HG03103 (cell line): ENCODE measurements at regions not wholly inside any gene's neighbourhood (a gene's known extent, or its start where the extent isn't known, plus 50 kb on each side); places are given as distances from the start of the nearest gene placed in this dataset.
"Not testable (repeated sequence)": the region's sequence is repeated elsewhere in the genome, so short reads cannot be mapped to it uniquely, and the experiment has no call there.

Experiments
- ATAC-seq: cut with Tn5 transposase; IDR thresholded peaks from one replicate; pipeline ENCODE4 v1.9.1; 2021; ENCODE audit warnings: low read depth; ENCODE audit not compliant: unreplicated experiment

DNA sequence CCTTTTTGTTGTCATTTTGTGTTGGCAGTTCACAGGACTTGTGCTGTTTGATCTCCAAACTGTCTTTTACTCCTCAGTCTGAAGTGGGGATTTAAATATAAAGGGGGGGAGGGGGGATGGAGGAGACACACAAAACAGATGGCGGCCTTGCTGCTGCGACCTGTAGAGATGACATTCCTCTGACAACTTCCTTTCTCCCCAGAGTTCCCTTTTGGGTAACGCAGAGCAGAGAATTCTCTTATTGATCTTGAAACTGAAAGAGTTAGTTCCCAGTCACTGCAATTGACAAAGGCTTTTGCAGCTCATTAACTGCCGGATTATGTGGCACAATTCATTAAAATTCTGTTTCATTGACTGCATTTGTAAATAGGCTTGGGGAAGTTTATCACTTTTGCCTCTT lies 279.3 kb downstream of the TSN start:
- no peak for ATAC-seq

DNA sequence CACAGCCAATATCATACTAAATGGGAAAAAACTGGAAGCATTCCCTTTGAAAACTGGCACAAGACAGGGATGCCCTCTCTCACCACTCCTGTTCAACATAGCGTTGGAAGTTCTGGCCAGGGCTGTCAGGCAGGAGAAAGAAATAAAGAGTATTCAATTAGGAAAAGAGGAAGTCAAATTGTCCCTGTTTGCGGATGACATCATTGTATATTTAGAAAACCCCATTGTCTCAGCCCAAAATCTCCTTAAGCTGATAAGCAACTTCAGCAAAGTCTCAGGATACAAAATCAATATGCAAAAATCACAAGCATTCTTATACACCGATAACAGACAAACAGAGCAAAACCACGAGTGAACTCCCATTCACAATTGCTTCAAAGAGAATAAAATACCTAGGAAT lies 283.4 kb downstream of the TSN start:
- not testable (repeated sequence) for ATAC-seq

DNA sequence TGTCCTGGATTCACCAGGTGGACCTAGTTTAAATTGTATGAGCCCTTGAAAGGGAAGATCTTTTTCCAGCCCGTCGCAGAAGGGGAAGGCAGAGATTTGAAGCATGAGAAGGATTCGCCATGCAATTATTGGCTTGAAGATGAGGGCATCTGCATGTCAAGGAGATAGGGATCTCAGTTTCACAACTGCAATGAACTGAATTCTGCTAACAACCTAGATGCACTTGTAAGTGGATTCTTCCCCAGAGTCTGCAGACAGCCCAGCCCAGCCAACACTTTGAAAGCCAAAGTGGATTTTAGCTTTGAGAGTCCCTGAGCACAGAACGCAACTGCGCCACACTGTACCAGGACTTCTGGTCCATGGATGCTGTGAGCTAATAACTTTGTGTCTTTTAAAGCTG lies 286.0 kb downstream of the TSN start:
- ATAC-seq, result no peak

DNA sequence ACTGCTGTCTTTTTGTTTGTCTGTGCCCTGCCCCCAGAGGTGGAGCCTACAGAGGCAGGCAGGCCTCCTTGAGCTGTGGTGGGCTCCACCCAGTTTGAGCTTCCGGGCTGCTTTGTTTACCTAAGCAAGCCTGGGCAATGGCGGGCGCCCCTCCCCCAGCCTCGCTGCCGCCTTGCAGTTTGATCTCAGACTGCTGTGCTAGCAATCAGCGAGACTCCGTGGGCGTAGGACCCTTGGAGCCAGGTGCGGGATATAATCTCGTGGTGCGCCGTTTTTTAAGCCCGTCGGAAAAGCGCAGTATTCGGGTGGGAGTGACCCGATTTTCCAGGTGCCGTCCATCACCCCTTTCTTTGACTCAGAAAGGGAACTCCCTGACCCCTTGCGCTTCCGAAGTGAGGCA lies 296.2 kb downstream of the TSN start:
- ATAC-seq, result not testable (repeated sequence)

DNA sequence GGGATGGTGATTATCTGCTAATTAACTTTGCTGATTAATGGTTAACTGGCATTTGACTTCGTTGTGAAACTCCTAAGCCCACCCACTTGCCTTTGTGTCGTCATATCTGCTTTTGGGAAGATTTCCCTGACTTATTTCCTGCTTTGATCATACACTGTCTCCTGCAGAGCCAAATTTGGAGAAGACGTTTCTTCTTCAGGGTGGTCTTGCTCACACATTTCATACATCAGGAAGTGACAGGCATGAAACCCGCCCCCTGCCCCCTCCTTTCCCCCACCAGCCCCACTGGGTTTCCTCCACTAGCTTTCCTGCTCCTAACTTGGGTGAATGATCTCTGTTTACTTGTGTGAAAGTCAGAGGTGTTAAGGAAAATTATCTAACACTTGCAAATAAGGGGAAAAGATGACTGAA lies 300.1 kb downstream of the TSN start:
- no peak for ATAC-seq

DNA sequence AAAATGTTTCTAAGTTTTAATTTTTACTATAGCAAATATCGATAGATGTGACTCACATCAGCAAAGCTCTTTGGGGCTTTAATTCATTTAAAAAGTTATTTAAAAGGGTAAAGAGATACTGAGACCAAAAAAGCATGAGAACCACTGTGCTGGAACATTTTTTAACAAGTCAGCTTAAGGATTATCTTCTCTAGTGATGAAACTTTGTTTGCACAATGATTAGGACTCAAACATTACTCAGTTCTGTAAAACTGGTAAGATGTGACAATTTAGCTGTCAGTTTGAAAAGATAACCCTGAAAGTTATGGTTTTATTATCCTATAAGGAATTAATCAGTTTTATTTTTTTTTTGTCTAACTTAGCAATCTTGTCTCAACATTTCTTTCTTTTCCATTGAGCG lies 301.4 kb downstream of the TSN start:
- ATAC-seq, result no peak

DNA sequence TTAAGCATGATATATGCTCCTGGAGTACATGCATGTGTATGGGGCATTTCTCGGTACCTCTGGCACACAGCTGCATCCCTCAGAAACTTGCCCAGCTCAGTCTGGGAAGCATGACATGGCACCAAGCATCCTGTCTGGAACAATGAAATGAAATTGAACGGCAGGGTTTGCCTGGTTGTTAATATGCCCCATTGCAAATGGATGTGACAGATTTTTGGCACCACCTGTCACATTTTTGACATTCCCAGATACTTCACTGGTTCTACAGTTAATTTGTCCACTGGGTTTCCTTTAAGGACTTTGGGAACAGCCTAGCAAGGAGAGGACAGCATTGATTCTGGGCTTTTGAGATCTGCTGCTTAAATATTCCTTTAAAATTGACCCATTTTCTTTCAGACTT lies 305.8 kb downstream of the TSN start:
- ATAC-seq, result no peak

DNA sequence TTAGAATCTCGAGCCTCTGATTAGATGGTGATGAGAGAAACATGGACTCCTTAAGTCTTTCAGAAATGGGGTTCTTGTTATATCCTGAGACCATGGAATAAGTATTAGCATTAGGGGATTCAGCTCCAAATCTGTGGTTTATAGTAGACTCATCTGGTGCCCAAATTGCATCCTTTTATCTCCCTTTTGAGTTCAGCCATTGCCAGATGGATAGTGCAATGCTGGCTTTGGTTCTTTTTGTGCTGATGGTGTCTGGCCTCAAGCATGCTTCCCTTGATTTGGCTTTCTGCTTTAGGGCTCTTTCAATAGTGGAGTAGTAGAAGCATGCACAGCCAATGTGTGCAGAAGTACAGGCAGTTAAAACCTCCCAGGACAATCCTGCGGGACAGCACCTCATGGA lies 306.4 kb downstream of the TSN start:
- no peak for ATAC-seq

DNA sequence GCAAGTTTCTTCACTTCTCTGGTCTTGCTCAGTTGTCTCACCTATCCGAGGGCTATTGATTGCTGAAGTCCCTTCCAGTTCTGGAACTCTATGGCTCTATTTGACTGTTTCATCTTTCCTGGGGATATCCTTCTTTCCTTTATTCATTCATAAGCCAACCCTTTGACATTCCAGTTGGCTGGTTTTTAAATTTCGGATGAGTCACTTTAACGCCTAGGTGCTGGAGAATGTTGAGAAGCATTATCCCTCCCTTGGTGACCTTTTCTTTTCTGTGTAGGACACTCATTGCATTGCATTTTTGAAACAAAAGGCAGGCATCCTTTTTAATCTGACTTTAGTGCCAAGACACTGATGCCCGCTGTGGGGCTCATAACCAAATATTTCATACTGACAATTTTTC lies 307.1 kb downstream of the TSN start:
- no peak for ATAC-seq

DNA sequence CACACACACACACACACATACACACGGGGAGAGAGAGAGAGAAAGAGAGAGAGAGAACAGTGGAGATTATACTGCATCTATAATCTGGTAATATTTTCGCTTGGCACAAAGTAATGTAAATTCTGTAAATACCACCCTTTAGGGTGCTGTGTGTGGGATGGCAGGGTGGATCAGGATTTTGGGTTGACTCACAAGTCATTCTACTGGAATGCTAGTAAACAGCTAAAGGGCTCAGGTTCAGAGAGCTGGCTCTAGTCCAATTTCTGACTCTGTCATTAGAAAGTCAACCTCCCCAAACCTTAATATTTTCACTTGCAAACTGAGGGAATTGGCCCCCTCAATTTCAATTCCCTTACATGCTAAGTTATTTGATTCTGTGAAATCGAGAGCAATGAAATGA lies 308.3 kb downstream of the TSN start:
- no peak for ATAC-seq

DNA sequence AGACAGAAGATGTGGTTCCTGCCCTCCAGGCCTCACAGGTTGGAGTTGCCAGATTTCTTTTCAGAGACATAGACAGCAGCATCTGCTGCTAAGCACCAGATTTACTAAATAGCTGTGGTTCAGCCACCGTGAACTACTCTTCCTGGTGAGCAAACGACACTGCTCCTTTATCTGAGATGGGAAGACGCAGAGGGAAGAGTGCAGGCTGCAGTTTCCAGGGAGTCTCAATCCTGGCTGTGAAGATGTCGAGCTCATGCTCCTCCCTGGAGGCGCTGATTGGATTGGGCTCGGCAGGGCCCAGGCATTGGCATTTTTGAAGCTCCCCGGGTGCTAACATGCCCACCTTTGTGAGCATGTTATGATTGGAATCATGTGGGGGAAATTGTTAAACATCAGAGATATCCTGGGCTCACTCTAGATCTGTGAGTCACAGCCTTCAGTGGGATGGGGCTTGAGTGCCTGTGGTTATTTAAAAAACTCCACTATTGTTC lies 314.8 kb downstream of the TSN start:
- ATAC-seq, result no peak

DNA sequence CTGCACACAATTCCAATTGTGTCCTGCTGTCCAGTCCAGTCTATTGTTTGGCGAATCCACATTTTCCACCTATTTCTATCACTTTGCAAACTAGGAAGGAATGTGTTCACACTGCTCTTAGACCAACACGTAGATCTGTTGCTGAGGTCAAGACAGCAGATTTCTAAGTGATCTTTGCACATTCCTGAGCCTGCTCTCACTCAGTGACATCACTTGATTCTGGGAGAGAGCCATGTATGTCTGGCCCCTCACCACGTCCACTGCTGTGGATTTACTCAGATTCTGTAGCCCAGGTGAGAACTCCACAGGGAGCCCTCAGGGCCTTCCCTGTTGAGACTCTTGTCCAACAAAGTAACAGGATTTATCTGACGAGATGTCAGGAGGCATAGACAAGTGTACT lies 317.2 kb downstream of the TSN start:
- ATAC-seq, result no peak

DNA sequence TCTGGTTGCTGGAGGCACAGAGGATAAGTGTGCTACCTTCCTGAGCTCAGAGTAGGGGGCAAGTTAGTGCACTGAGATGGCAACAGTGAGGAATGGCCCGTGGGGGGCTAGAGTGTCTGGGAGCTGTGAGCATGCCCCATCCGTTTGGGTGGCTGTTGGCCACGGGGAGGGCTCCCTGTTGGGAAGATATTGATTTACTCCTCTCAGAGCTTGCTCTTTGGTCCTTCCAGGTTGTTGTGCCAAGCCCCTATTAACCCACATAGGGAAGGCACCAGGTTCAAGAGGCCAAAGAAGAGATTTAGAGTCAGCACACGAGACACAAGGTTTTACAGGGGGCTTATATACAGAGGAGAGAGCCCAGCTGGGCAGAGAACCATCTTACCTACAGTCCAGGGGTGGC lies 318.8 kb downstream of the TSN start:
- ATAC-seq, result no peak

DNA sequence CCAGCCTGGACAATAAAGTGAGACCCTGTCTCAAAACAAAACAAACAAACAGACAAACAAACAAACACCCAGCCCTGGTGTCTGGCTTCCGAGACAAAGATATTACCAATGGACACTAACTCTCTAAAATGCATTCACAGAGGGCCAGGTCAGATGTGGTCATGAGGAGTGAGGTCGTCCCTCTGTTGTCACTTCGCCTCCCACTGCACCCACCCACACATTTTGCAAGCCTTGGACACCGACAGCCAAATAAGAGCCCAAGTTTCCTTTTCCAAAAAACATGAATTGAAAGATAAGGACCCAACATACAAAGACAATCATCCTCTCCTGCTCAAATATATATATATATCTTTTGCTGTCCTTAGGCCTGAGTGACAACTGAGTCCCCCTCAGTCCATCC lies 319.9 kb downstream of the TSN start:
- no peak for ATAC-seq

DNA sequence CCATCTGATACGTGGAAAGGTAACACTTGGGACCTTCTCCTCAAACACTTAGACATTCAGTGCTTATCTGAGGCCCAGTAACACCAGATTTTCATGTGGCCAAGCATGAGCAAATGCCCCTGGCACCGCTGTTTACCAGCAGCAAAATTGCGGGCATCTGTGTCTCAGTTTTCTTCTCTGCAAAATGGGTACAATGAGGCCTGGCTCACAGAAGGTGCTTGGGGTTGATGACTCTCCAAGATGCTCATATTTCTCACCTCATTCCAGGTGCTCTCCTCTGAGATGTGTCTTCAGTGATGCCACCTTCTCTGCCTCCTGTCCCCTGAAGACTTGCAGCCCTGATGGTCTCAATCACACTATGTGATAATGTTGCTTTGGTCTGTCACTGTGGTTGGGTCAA lies 321.7 kb downstream of the TSN start:
- ATAC-seq, result no peak

DNA sequence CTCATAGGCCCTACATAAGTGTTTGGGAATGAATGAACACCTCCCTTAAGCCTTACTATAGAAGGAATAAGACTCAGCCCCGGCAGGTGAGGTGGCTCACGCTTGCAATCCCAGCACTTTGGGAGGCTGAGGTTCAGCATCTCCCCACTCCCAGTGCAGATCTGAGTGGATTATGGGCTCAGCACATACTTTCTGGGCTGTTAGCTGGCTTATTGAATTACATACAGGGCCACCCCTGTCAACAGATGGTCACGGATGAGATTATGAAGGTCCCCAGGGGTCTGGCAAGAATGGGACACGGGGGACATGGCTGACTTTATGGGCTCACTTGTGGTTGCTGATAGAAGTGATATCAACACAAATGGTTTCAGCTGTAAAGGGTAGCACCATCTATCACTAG lies 322.3 kb downstream of the TSN start:
- ATAC-seq, result no peak

DNA sequence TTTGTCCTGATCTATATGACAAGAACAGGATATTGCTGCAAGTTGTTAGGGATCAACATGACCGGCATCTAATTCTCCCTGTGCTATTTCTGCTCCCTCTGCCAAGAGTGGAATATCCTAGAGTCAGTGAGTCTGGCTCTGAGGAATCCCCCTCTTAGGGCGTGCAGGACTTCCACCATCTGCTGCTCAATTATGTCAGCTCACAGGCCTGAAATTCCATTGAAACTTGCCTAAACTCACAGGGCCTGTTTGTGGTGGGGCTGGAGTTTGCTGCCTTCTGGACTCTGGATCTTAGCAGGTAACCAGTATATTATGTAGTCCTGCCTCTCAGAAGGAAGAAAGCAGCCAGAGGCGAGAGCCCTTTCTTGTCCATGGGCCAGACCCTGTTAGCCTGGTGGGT lies 323.0 kb downstream of the TSN start:
- ATAC-seq, result no peak

DNA sequence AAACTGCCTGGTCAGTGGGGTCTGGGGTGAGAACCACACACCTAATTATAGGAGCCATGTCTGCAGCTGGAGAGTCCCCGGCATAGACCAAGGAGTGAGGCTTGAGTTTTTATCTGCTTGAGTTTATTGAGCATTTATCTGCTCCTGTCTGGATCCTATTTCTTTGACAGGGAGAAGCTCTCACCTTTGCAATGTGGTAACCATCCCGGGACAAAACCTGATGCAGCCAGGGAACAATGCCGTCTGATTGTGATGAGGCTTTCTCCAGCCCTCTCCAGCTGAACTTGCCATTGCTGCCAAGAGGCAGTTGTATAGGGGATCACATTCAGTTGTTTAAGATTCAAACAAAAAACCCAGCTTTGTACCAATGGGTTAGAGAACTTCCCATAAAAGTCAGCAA lies 324.4 kb downstream of the TSN start:
- no peak for ATAC-seq

DNA sequence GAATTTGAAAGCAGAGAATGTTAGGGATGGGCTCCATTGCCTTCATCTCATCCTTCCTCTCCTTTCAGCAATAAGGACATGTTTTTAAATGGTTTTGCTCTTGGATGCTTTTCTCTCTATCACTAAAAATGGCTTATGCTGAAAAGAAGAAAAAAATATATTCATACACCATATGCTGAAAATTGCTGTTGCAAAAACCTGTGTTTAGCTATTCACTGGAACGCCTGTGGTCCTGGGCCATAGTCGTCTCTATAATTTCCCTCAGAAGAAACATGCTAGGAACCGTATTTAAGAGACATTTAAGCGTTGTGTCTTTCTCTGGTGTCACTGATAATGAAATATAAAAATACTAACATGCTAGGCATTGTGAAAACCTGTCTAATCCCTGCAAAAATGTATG lies 324.9 kb downstream of the TSN start:
- ATAC-seq, result no peak

DNA sequence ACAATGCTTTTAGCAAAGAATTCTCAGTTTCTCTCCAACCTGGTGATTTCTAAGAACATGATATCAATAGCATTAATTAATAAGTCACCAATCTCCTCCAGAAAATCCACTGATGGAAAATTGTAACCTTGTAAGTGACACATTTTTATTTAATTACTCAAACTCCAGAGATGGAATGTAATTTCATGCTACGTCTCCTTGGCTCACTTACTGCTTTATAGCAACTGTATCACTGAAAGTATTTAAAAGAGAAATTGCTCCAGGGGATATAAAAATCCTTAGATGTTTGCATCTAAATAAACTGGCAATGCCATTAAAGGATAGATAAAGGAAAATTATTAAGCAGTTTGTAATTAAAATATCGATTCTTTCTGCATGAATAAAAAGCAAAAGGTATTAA lies 325.4 kb downstream of the TSN start:
- no peak for ATAC-seq

DNA sequence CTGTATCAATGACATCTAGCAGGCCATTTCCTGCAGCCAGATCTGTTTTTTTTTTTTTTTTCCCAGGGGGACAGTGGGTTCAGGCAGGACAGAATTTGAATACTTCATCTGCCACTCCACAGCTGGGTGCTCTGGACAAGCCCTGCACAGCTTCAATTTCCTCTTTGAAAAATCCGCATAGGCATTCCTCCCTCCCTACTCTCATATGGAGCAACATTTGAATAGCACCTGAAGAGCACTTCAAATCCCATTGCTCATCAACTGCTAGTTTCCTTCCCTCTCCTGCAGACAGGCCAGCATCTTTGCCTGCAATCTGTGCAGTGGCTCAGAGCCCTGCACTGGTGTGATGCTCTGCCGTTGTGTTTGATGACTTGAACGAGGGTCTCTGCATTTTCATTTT lies 326.3 kb downstream of the TSN start:
- ATAC-seq, result no peak

DNA sequence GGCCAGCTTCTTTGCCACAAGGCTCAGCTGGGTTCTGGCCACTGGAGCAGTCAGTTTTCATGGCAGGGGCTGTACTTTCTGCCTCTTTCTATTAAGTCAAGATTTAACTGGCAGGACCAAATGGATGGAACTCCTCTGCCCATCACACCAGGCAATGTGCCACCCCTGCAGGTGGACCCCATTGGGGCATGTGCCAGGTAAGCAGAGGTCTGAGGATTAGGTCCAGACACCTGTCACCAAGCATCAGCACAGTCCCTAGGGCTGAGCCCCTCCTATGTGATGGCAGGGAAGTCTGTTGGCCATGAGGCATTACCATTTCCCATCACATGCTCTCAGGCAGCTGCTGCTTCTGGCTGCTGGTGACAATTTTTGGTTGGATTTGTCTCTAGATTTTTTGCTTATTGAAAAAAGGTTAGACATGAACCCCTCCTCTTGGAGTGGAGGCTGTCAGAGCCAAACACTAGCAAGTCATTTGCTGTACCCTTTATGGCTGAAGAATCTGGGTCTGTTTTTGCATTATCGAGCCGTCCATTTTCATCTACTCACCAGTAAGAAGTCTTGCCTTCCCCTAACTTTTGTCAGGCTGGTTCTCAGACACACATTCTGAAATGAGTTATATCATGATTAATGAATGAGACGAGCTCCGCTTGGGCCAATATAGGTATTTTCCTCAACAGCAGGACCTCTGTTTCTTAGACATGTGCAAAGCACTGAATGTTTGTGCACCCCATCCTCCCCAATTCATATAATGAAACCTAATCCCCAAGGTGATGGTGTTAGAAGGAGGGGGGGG lies 328.0 kb downstream of the TSN start:
- no peak for ATAC-seq

DNA sequence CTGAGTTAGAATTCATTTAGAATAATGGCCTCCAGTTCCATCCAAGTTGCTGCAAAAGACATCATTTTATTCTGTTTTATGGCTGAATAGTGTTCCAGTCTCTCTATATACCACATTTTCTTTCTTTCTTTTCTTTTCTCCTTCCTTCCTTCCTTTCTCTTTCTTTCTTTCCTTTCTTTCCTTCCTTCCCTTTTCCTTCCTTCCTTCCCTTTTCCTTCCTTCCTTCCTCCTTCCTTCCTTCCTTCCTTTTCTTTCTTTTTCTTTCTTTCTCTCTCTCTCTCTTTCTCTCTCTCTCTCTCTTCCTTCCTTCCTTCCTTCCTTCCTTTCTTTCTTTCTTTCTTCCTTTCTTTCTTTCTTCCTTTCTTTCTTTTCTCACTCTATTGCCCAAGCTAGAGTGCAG lies 330.2 kb downstream of the TSN start:
- not testable (repeated sequence) for ATAC-seq
